ENCODE measurements at regions not wholly inside any gene's neighbourhood (a gene's known extent, or its start where the extent isn't known, plus 50 kb on each side); places are given as distances from the start of the nearest gene placed in this dataset.

DNA sequence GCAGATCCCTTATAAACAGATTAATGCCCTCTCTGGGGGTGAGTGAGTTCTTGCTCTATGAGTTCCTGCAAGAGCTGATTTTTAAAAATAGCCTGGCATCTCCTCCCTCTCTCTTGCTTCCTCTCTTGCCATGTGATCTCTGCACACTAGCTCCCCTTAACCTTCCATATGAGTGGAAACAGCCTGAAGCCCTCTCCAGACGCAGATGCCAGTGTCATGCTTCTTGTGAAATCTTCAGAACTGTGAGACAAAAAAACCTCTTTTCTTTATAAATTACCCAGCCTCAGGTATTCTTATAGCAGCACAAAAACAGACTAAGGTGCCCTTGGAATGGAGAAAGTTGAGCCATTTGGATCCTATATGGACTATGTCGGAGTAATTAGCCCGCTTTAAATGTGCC, 559.7 kb upstream of the CYLC2 start:
- no peaks in the 10 kb centered on the region for H3K9me2 ChIP-seq
- H3K9me3 ChIP-seq, result no peaks in the 10 kb centered on the region
- TF ChIP-seq FOXM1 (IDR thresholded peaks at IDR 0.05; ENCODE audit: low read depth), result no peak
- no peak for TF ChIP-seq REST (IDR thresholded peaks at IDR 0.05; ENCODE audit: low read depth, low read length)
- TF ChIP-seq RXRA (IDR thresholded peaks at IDR 0.05; ENCODE audit: borderline replicate concordance, low read depth), result no peak
- TF ChIP-seq CHD2 (IDR thresholded peaks at IDR 0.05; ENCODE audit: low read length, partially characterized antibody), result no peak
- no peak for TF ChIP-seq SIN3A (IDR thresholded peaks at IDR 0.05; ENCODE audit: borderline replicate concordance, low read depth, low read length)
- no peaks in the 10 kb centered on the region for H3K36me3 ChIP-seq (replicated peaks in 1 of 2; ENCODE audit: control insufficient read depth in 1 of 2, insufficient read depth in 2 of 2, low read length in 1 of 2)
- no peaks in the 10 kb centered on the region for H4K20me1 ChIP-seq (ENCODE audit: insufficient read depth)
- no peaks in the 10 kb centered on the region for H3K4me1 ChIP-seq (ENCODE audit: control insufficient read depth in 1 of 2, insufficient read depth in 2 of 2, low read depth in 1 of 2, low read length in 1 of 2)
- H3F3A ChIP-seq (replicated peaks; ENCODE audit: insufficient read depth), result no peaks in the 10 kb centered on the region
- H2AFZ ChIP-seq (ENCODE audit: low read depth), result no peak overlapping the region
- no peak for DNase-seq
- no peak overlapping the region for H3K4me3 ChIP-seq (ENCODE audit: low read depth in 2 of 2, low read length in 1 of 2)
- ChIA-PET CTCF (no interaction called here), POLR2A (no interaction called here)
- WGBS (ENCODE audit: low lambda C conversion rate), result 5% methylated on average over 3 of the region's 3 CpGs
- no peak overlapping the region for H3K9ac ChIP-seq
- H3K4me2 ChIP-seq, result no peak overlapping the region
- H3K27me3 ChIP-seq (ENCODE audit: insufficient read depth), result no peaks in the 10 kb centered on the region
- no peaks in the 10 kb centered on the region for H3K79me2 ChIP-seq (ENCODE audit: insufficient read depth)
- H3K27ac ChIP-seq (ENCODE audit: low read depth in 2 of 2, low read length in 1 of 2), result no peak overlapping the region

DNA sequence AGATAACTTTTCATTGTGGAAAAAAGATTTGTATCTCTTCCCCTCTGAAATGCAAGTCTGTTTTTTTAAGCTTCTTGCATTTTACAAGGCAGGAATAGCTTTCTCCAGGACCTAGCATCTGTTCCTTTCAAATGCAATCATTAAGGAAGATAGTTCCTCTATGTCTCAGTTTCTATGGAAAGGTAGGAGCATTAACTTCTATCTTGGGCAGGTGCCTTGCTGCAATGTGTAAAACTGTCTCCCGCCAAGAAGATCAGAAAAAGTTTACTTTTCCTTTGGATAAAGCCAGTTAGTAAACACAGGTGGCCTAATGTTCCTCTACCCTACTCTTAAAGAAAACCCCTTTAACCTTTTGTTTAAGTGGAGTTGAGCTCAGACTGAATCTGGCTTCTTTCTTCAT, 560.6 kb upstream of the CYLC2 start:
- H3K9ac ChIP-seq, result no peak overlapping the region
- no peaks in the 10 kb centered on the region for H3K9me3 ChIP-seq
- no peaks in the 10 kb centered on the region for H3K4me1 ChIP-seq (ENCODE audit: control insufficient read depth in 1 of 2, insufficient read depth in 2 of 2, low read depth in 1 of 2, low read length in 1 of 2)
- ChIA-PET CTCF (interaction anchor here (1.0 to 1.2 kb wide), 2 partner anchors 9 to 11 kb away, joined by 3 read pairs; no protein-coding TSS in a partner anchor), POLR2A (no interaction called here)
- no peak for DNase-seq
- no peak overlapping the region for H3K4me2 ChIP-seq
- H3K27me3 ChIP-seq (ENCODE audit: insufficient read depth), result no peaks in the 10 kb centered on the region
- H3K27ac ChIP-seq (ENCODE audit: low read depth in 2 of 2, low read length in 1 of 2), result no peak overlapping the region
- no peak overlapping the region for H2AFZ ChIP-seq (ENCODE audit: low read depth)
- no peaks in the 10 kb centered on the region for H3K36me3 ChIP-seq (replicated peaks in 1 of 2; ENCODE audit: control insufficient read depth in 1 of 2, insufficient read depth in 2 of 2, low read length in 1 of 2)
- H4K20me1 ChIP-seq (ENCODE audit: insufficient read depth), result no peaks in the 10 kb centered on the region
- WGBS (ENCODE audit: low lambda C conversion rate), result 6% methylated on average over 1 of the region's 1 CpG
- no peak overlapping the region for H3K4me3 ChIP-seq (ENCODE audit: low read depth in 2 of 2, low read length in 1 of 2)
- no peaks in the 10 kb centered on the region for H3K79me2 ChIP-seq (ENCODE audit: insufficient read depth)
- H3F3A ChIP-seq (replicated peaks; ENCODE audit: insufficient read depth), result no peaks in the 10 kb centered on the region
- no peaks in the 10 kb centered on the region for H3K9me2 ChIP-seq
- TF ChIP-seq SIN3A (IDR thresholded peaks at IDR 0.05; ENCODE audit: borderline replicate concordance, low read depth, low read length) (no peak), FOXJ3 (CRISPR knock-in tag; IDR thresholded peaks at IDR 0.05) (no peak), FOXM1 (IDR thresholded peaks at IDR 0.05; ENCODE audit: low read depth) (no peak), TAF1 (IDR thresholded peaks at IDR 0.05; ENCODE audit: borderline replicate concordance, low read depth, low read length) (no peak), GATA2 (CRISPR knock-in tag; IDR thresholded peaks at IDR 0.05) (no peak), GABPA (IDR thresholded peaks at IDR 0.05; ENCODE audit: low read depth) (no peak), ELF1 (IDR thresholded peaks at IDR 0.05) (no peak), NFIC (IDR thresholded peaks at IDR 0.05; ENCODE audit: borderline replicate concordance) (no peak), EP300 (IDR thresholded peaks at IDR 0.05; ENCODE audit: borderline replicate concordance in 1 of 2, low read depth in 1 of 2, low read length in 1 of 2) (no peak), TEAD4 (IDR thresholded peaks at IDR 0.05; ENCODE audit: borderline replicate concordance, insufficient read depth) (no peak), RFX5 (IDR thresholded peaks at IDR 0.05; ENCODE audit: low read length) (no peak), RXRA (IDR thresholded peaks at IDR 0.05; ENCODE audit: borderline replicate concordance, low read depth) (no peak), MAX (IDR thresholded peaks at IDR 0.05; ENCODE audit: low read depth) (no peak), CTCF (IDR thresholded peaks at IDR 0.05) (no peak), RCOR1 (IDR thresholded peaks at IDR 0.05; ENCODE audit: low read length) (no peak), POLR2AphosphoS5 (IDR thresholded peaks at IDR 0.05; ENCODE audit: low read depth, low read length) (no peak)
